Kidney (tissue), 13 donors: ENCODE measurements at regions not wholly inside any gene's neighbourhood (a gene's known extent, or its start where the extent isn't known, plus 50 kb on each side); places are given as distances from the start of the nearest gene placed in this dataset.

ENCODE experiments used
- DNase-seq, 5 donors: peaks; one replicate each; pipeline ENCODE4 v3.0.0-alpha.2; 2013 to 2020
- FAIRE-seq: peaks from 2 replicates; lab custom pipeline; 2012; peaks lifted over from hg19 to GRCh38; lab: Jason Lieb, UNC
- H3K27ac ChIP-seq, 2 donors: one replicate each; pipeline ENCODE4 v1.7.0; 2013; ENCODE audit warnings: low read depth in 2 of 2, low read length in 2 of 2, inconsistent platforms in 1 of 2
- H3K27me3 ChIP-seq: one replicate; pipeline ENCODE4 v1.7.1; 2013; ENCODE audit warnings: low read length, inconsistent platforms; ENCODE audit not compliant: control insufficient read depth, insufficient read depth
- H3K36me3 ChIP-seq, 3 donors: one replicate each; pipeline versions ENCODE4 v1.7.0 to v1.7.1; 2013; ENCODE audit warnings: low read length in 3 of 3, control low read depth in 1 of 3, inconsistent platforms in 1 of 3; ENCODE audit not compliant: insufficient read depth in 3 of 3, control insufficient read depth in 2 of 3
- H3K4me1 ChIP-seq, 3 donors: one replicate each; pipeline versions ENCODE4 v1.7.0 to v1.7.1; 2013; ENCODE audit warnings: low read length in 3 of 3, inconsistent platforms in 1 of 3, low read depth in 1 of 3; ENCODE audit not compliant: control insufficient read depth in 2 of 3, insufficient read depth in 2 of 3
- H3K4me3 ChIP-seq, 3 donors: one replicate each; pipeline versions ENCODE4 v1.7.0 to v1.8.1; 2013; ENCODE audit warnings: low read length in 3 of 3, control low read depth in 1 of 3, inconsistent platforms in 1 of 3
- H3K9ac ChIP-seq, 3 donors: one replicate each; pipeline versions ENCODE4 v1.7.0 to v1.7.1; 2013; ENCODE audit warnings: low read length in 3 of 3, control low read depth in 1 of 3, inconsistent platforms in 1 of 3
- H3K9me3 ChIP-seq, 3 donors: one replicate each; pipeline versions ENCODE4 v1.7.0 to v1.7.1; 2013; ENCODE audit warnings: low read length in 3 of 3, control low read depth in 1 of 3, inconsistent platforms in 1 of 3; ENCODE audit not compliant: control insufficient read depth in 2 of 3, insufficient read depth in 1 of 3
- intact Hi-C: fragments of 100-400 bp; cut with DNase I; formaldehyde crosslinking; loops from one replicate; pipeline ENCODE4 v1.11.1; 2022
- TF ChIP-seq, protein P1 (sequence below): IDR thresholded peaks from 3 replicates; pipeline ENCODE4 v1.5.1; 2012; ENCODE audit warnings: mild to moderate bottlenecking, moderate library complexity, borderline replicate concordance; ENCODE audit not compliant: insufficient read depth; ENCODE audit errors: extremely low read depth
- donor health status: control.
- donor health status: control.
- donor health status: control.
- donor health status: control.
- donor health status: control.
- donor health status: DM: yes; HTN: yes; CAD: no.
- donor health status: Normal renal cell carcinoma (clear cell type).

DNA sequence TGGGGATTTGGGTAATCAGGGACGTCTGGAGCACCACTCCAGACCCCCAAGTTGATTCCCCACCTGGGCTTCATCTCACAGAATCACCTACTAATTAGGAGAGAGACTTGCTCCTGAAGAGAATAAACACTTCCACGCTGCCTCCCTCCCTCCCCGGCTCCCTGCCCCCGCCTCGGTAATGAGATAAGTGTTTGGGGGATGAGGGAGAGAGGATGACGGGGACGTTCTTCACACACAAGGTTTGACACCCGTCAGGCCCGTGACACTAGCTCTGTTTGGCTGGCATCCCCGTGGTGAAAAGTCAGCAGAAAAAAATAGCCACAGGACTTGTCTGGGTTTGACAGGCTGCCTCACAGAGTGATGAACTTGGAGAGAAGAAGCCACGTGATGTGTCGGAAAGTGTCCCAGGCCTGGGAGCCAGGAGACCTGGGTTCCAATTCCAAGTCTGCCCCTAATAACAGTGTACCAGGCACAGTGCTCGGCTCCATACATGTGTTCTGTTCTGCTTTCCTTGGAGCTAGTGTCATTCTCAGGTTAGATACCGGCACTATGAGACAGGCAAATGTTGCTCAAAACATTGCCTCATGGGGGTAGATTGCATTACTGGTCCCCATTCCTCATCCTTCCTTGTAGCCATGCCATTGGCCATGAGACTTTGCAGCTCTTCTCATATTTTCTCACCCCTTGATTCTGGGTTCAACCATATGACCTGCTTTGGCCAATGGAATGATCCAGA is 578.0 kb downstream of the BCOR start:
- H3K9ac ChIP-seq: no peak overlapping the region
- no peak overlapping the region for H3K4me3 ChIP-seq
- no peaks in the 10 kb centered on the region for H3K4me1 ChIP-seq
- no peak overlapping the region for H3K27ac ChIP-seq
- TF ChIP-seq, protein P1, sequence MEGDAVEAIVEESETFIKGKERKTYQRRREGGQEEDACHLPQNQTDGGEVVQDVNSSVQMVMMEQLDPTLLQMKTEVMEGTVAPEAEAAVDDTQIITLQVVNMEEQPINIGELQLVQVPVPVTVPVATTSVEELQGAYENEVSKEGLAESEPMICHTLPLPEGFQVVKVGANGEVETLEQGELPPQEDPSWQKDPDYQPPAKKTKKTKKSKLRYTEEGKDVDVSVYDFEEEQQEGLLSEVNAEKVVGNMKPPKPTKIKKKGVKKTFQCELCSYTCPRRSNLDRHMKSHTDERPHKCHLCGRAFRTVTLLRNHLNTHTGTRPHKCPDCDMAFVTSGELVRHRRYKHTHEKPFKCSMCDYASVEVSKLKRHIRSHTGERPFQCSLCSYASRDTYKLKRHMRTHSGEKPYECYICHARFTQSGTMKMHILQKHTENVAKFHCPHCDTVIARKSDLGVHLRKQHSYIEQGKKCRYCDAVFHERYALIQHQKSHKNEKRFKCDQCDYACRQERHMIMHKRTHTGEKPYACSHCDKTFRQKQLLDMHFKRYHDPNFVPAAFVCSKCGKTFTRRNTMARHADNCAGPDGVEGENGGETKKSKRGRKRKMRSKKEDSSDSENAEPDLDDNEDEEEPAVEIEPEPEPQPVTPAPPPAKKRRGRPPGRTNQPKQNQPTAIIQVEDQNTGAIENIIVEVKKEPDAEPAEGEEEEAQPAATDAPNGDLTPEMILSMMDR: no peak
- DNase-seq: no peak
- intact Hi-C loops: no loop called here
- no peaks in the 10 kb centered on the region for H3K27me3 ChIP-seq
- no peaks in the 10 kb centered on the region for H3K36me3 ChIP-seq
- no peaks in the 10 kb centered on the region for H3K9me3 ChIP-seq
- no peak for FAIRE-seq

GRCh38 chrX:39525758-39526157 is 572.0 kb downstream of the BCOR start:
- FAIRE-seq: no peak
- Histone ChIP-seq H3K4me3 (no peak overlapping the region), H3K27me3 (no peaks in the 10 kb centered on the region), H3K9ac (no peak overlapping the region), H3K27ac (no peak overlapping the region), H3K4me1 (no peaks in the 10 kb centered on the region), H3K9me3 (no peaks in the 10 kb centered on the region), H3K36me3 (no peaks in the 10 kb centered on the region)
- no peak for DNase-seq
- intact Hi-C loops: no loop called here
- TF ChIP-seq, protein P1: no peak

DNA sequence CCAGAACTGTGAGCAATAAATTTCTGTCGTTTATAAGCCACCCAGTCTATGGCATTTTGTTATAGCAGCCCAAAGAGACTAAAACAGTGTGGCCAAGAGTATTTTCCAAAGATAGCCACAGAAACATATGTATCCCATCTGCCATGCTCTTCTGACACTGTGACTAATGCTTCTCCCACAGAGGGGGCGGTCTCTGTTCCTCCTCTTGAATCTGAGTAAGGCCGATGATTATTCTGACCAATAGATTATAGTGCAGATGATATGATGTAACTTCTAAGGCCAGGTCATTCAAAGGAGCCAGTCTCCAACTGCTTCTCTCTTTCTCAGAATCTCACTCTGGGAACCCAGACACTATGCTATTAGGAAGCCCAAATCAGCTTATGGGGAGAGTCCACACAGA is 570.7 kb downstream of the BCOR start:
- Histone ChIP-seq H3K27ac (no peak overlapping the region), H3K4me1 (no peaks in the 10 kb centered on the region), H3K27me3 (no peaks in the 10 kb centered on the region), H3K9me3 (no peaks in the 10 kb centered on the region), H3K36me3 (no peaks in the 10 kb centered on the region), H3K4me3 (no peak overlapping the region), H3K9ac (no peak overlapping the region)
- DNase-seq (no peak), FAIRE-seq (no peak)
- intact Hi-C loops: no loop called here
- TF ChIP-seq, protein P1: no peak
